SK-N-SH (cell line): ENCODE measurements at regions not wholly inside any gene's neighbourhood (a gene's known extent, or its start where the extent isn't known, plus 50 kb on each side); places are given as distances from the start of the nearest gene placed in this dataset.

Experiments used
- CTCF ChIA-PET: fragments of 300-600, 350-600 bp; formaldehyde crosslinking; extraction: SDS; loops from one replicate; lab custom pipeline; 2021; lab: Yijun Ruan, JAX
- POLR2A ChIA-PET: fragments of 350-600 bp; sonication (Branson Sonifier 250); formaldehyde crosslinking; extraction: SDS; loops from one replicate; lab custom pipeline; 2020; ENCODE audit warnings: antibody characterized with exemption, inconsistent platforms; lab: Yijun Ruan, JAX
- DNase-seq: peaks from one replicate; pipeline ENCODE4 v3.0.0; 2012
- H2AFZ ChIP-seq: fragments of 200-600 bp; sonication (generic); 2 replicates; pipeline ENCODE4 v1.8.1; 2016; ENCODE audit warnings: antibody characterized with exemption, mild to moderate bottlenecking, low read depth
- H3F3A ChIP-seq: fragments of 200-600 bp; sonication (generic); replicated peaks from 2 replicates; pipeline ENCODE3; 2016; ENCODE audit warnings: antibody characterized with exemption, mild to moderate bottlenecking; ENCODE audit not compliant: insufficient read depth
- H3K27ac ChIP-seq, 2 experiments: fragments of 200-500 bp in 1 of 2; fragments of 200-600 bp in 1 of 2; sonication (Bioruptor generic) in 1 of 2; sonication (generic), shearing (Covaris generic) in 1 of 2; 2 replicates each; pipeline versions ENCODE4 v1.5.1 to v1.6.1; 2014 to 2016; ENCODE audit warnings: low read depth in 2 of 2, inconsistent platforms in 1 of 2, low read length in 1 of 2, mild to moderate bottlenecking in 1 of 2, mixed read lengths in 1 of 2
- H3K27me3 ChIP-seq: fragments of 200-600 bp; sonication (generic), shearing (Covaris generic); 2 replicates; pipeline ENCODE4 v1.6.1; 2016; ENCODE audit warnings: mixed run types; ENCODE audit not compliant: insufficient read depth
- H3K36me3 ChIP-seq, 2 experiments: fragments of 200-500 bp in 1 of 2; fragments of 200-600 bp in 1 of 2; sonication (Bioruptor generic) in 1 of 2; sonication (generic) in 1 of 2; replicated peaks in 1 of 2; 2 replicates each; pipeline versions ENCODE3 to v1.5.1; 2014 to 2016; ENCODE audit warnings: low read length in 1 of 2, mild to moderate bottlenecking in 1 of 2; ENCODE audit not compliant: insufficient read depth in 2 of 2, control insufficient read depth in 1 of 2
- H3K4me1 ChIP-seq, 2 experiments: fragments of 200-500 bp in 1 of 2; fragments of 200-600 bp in 1 of 2; sonication (Bioruptor generic) in 1 of 2; sonication (generic), shearing (Covaris generic) in 1 of 2; 2 replicates each; pipeline versions ENCODE4 v1.5.1 to v1.6.1; 2014 to 2016; ENCODE audit warnings: low read depth in 1 of 2, low read length in 1 of 2, mixed run types in 1 of 2; ENCODE audit not compliant: insufficient read depth in 2 of 2, control insufficient read depth in 1 of 2
- H3K4me2 ChIP-seq: fragments of 200-600 bp; sonication (generic), shearing (Covaris generic); 2 replicates; pipeline ENCODE4 v1.6.1; 2017; ENCODE audit warnings: mixed run types
- H3K4me3 ChIP-seq, 2 experiments: fragments of 200-500 bp in 1 of 2; fragments of 200-600 bp in 1 of 2; sonication (Bioruptor generic) in 1 of 2; sonication (generic), shearing (Covaris generic) in 1 of 2; 2 replicates each; pipeline versions ENCODE4 v1.5.1 to v1.8.1; 2014 to 2016; ENCODE audit warnings: low read depth in 2 of 2, inconsistent platforms in 1 of 2, low read length in 1 of 2, mild to moderate bottlenecking in 1 of 2, mixed read lengths in 1 of 2, moderate library complexity in 1 of 2
- H3K79me2 ChIP-seq: fragments of 200-600 bp; sonication (generic); 2 replicates; pipeline ENCODE4 v1.8.1; 2017; ENCODE audit warnings: mild to moderate bottlenecking; ENCODE audit not compliant: insufficient read depth
- H3K9ac ChIP-seq: fragments of 200-600 bp; sonication (generic); 2 replicates; pipeline ENCODE4 v1.6.1; 2017; ENCODE audit warnings: mixed run types
- H3K9me2 ChIP-seq: fragments of 200-600 bp; sonication (generic); 2 replicates; pipeline ENCODE4 v1.6.1; 2017; ENCODE audit warnings: mixed run types
- H3K9me3 ChIP-seq: fragments of 200-600 bp; sonication (generic); 2 replicates; pipeline ENCODE4 v1.6.1; 2017; ENCODE audit warnings: mixed run types, mild to moderate bottlenecking, moderate library complexity
- H4K20me1 ChIP-seq: fragments of 200-600 bp; sonication (generic); 2 replicates; pipeline ENCODE4 v1.6.1; 2017; ENCODE audit warnings: mild to moderate bottlenecking, mixed run types; ENCODE audit not compliant: insufficient read depth
- ELF1 ChIP-seq: IDR thresholded peaks from 2 replicates; pipeline ENCODE4 v1.4.0; 2012
- EP300 ChIP-seq, 2 experiments: IDR thresholded peaks; 2 replicates each; pipeline versions ENCODE4 v1.4.0 to v1.6.1; 2012; ENCODE audit warnings: borderline replicate concordance in 1 of 2, low read depth in 1 of 2, low read length in 1 of 2
- EZH2phosphoT487 ChIP-seq: fragments of 200-600 bp; sonication (generic); IDR thresholded peaks from 2 replicates; pipeline ENCODE4 v1.6.1; 2017; ENCODE audit warnings: low read depth, mixed run types, mild to moderate bottlenecking, antibody characterized with exemption, moderate library complexity, borderline replicate concordance
- FOSL2 ChIP-seq: IDR thresholded peaks from 2 replicates; pipeline ENCODE4 v1.4.0; 2012; ENCODE audit warnings: low read depth, mild to moderate bottlenecking, moderate library complexity, borderline replicate concordance
- FOXJ3 ChIP-seq: sonication (generic); formaldehyde crosslinking; IDR thresholded peaks from 2 replicates; pipeline ENCODE4 v1.5.1; 2020; ENCODE audit warnings: mild to moderate bottlenecking, missing genetic modification reagents
- GABPA ChIP-seq: IDR thresholded peaks from 2 replicates; pipeline ENCODE4 v1.4.0; 2012; ENCODE audit warnings: low read depth, mild to moderate bottlenecking
- GATA2 ChIP-seq: sonication (generic); formaldehyde crosslinking; IDR thresholded peaks from 2 replicates; pipeline ENCODE4 v1.5.0; 2020; ENCODE audit warnings: mild to moderate bottlenecking, missing genetic modification reagents
- IRF3 ChIP-seq: fragments of 150-350 bp; IDR thresholded peaks from 2 replicates; pipeline ENCODE4 v1.6.1; 2016; ENCODE audit warnings: mild to moderate bottlenecking, low read depth, low read length
- MAX ChIP-seq: IDR thresholded peaks from 2 replicates; pipeline ENCODE4 v1.4.0; 2012; ENCODE audit warnings: low read depth
- MXI1 ChIP-seq: IDR thresholded peaks from 2 replicates; pipeline ENCODE4 v1.6.1; 2012; ENCODE audit warnings: mild to moderate bottlenecking, low read depth, low read length, improper control_type of control experiment
- NFIC ChIP-seq: IDR thresholded peaks from 2 replicates; pipeline ENCODE4 v1.4.0; 2012; ENCODE audit warnings: borderline replicate concordance
- NRF1 ChIP-seq: IDR thresholded peaks from 2 replicates; pipeline ENCODE4 v1.6.1; 2012; ENCODE audit warnings: low read depth, mild to moderate bottlenecking, low read length
- RCOR1 ChIP-seq: fragments of 150-350 bp; IDR thresholded peaks from 2 replicates; pipeline ENCODE4 v1.6.1; 2017; ENCODE audit warnings: antibody characterized with exemption, low read length
- REST ChIP-seq: IDR thresholded peaks from 2 replicates; pipeline ENCODE4 v1.6.1; 2012; ENCODE audit warnings: mild to moderate bottlenecking, low read depth, low read length, moderate library complexity
- RFX5 ChIP-seq: IDR thresholded peaks from 2 replicates; pipeline ENCODE4 v1.6.1; 2012; ENCODE audit warnings: mild to moderate bottlenecking, improper control_type of control experiment, low read length
- RXRA ChIP-seq: IDR thresholded peaks from 2 replicates; pipeline ENCODE4 v1.4.0; 2012; ENCODE audit warnings: low read depth, mild to moderate bottlenecking, borderline replicate concordance
- SIN3A ChIP-seq: IDR thresholded peaks from 2 replicates; pipeline ENCODE4 v1.6.1; 2012; ENCODE audit warnings: low read depth, mild to moderate bottlenecking, low read length, moderate library complexity, borderline replicate concordance
- SMC3 ChIP-seq: IDR thresholded peaks from 2 replicates; pipeline ENCODE4 v1.6.1; 2012; ENCODE audit warnings: low read depth, low read length, improper control_type of control experiment
- TAF1 ChIP-seq: IDR thresholded peaks from 2 replicates; pipeline ENCODE4 v1.6.1; 2012; ENCODE audit warnings: low read depth, mild to moderate bottlenecking, low read length, moderate library complexity, borderline replicate concordance
- TEAD4 ChIP-seq: IDR thresholded peaks from 2 replicates; pipeline ENCODE4 v1.4.0; 2012; ENCODE audit warnings: mild to moderate bottlenecking, borderline replicate concordance; ENCODE audit not compliant: insufficient read depth
- YY1 ChIP-seq: IDR thresholded peaks from 2 replicates; pipeline ENCODE4 v1.4.0; 2012; ENCODE audit warnings: low read depth, mild to moderate bottlenecking
- ZBTB33 ChIP-seq: IDR thresholded peaks from 2 replicates; pipeline ENCODE4 v1.4.0; 2012; ENCODE audit warnings: low read depth, borderline replicate concordance
- WGBS: methylation state at CpG from one replicate; pipeline ENCODE4 v1.1.6; 2017; ENCODE audit warnings: low lambda C conversion rate; 5-methylcytosine and 5-hydroxymethylcytosine counted together

- H3K9me3 ChIP-seq, result no peaks in the 10 kb centered on the region
- no peaks in the 10 kb centered on the region; a peak in 1 of 4 replicates for H3K4me1 ChIP-seq
- no peak for DNase-seq
- H4K20me1 ChIP-seq, result no peaks in the 10 kb centered on the region
- no peaks in the 10 kb centered on the region for H3F3A ChIP-seq
- CTCF ChIA-PET, result no interaction called here
- no peak for TF ChIP-seq TEAD4
- no peak for TF ChIP-seq SIN3A
- TF ChIP-seq RCOR1, result no peak
- no peak for TF ChIP-seq ZBTB33
- no peak for TF ChIP-seq RFX5
- TF ChIP-seq GABPA, result no peak
- TF ChIP-seq SMC3, result no peak
- no peak for TF ChIP-seq EP300 (IDR thresholded peaks at IDR 0.05; ENCODE audit: borderline replicate concordance in 1 of 2, low read depth in 1 of 2, low read length in 1 of 2)
- no peak for TF ChIP-seq FOXJ3 (CRISPR knock-in tag)
- TF ChIP-seq NFIC, result no peak
- TF ChIP-seq EZH2phosphoT487, result no peak
- H3K36me3 ChIP-seq, result no peaks in the 10 kb centered on the region
- no peak overlapping the region for H3K4me3 ChIP-seq
- no peaks in the 10 kb centered on the region for H3K79me2 ChIP-seq
- H3K4me2 ChIP-seq, result no peak overlapping the region
- H2AFZ ChIP-seq, result no peak overlapping the region
- no peak overlapping the region for H3K27ac ChIP-seq
- POLR2A ChIA-PET, result no interaction called here
- no peaks in the 10 kb centered on the region for H3K9me2 ChIP-seq
- 0% methylated on average over 2 of the region's 2 CpGs for WGBS
- H3K27me3 ChIP-seq, result no peaks in the 10 kb centered on the region
- no peak overlapping the region for H3K9ac ChIP-seq
Observed at GRCh38 chr13:77838271-77838670, 80.4 kb downstream of the EDNRB start.

- DNase-seq, result no peak
- Histone ChIP-seq H4K20me1 (no peaks in the 10 kb centered on the region), H3K27me3 (no peaks in the 10 kb centered on the region), H3F3A (no peaks in the 10 kb centered on the region), H3K79me2 (no peaks in the 10 kb centered on the region), H3K9ac (no peak overlapping the region), H3K9me3 (no peaks in the 10 kb centered on the region), H2AFZ (no peak overlapping the region), H3K4me3 (no peak overlapping the region), H3K9me2 (no peaks in the 10 kb centered on the region), H3K4me1 (no peaks in the 10 kb centered on the region; a peak in 1 of 4 replicates), H3K36me3 (no peaks in the 10 kb centered on the region), H3K4me2 (no peak overlapping the region), H3K27ac (no peak overlapping the region)
- ChIA-PET CTCF (no interaction called here), POLR2A (no interaction called here)
- WGBS, result 34% methylated on average over 3 of the region's 3 CpGs
- TF ChIP-seq RXRA (no peak), TEAD4 (no peak), NRF1 (no peak), TAF1 (no peak), MAX (no peak), SMC3 (no peak), FOSL2 (no peak), RFX5 (no peak), GATA2 (CRISPR knock-in tag) (no peak), RCOR1 (no peak), MXI1 (no peak), IRF3 (no peak), EZH2phosphoT487 (no peak), ELF1 (no peak), EP300 (IDR thresholded peaks at IDR 0.05; ENCODE audit: borderline replicate concordance in 1 of 2, low read depth in 1 of 2, low read length in 1 of 2) (no peak), NFIC (no peak), REST (no peak), YY1 (no peak), FOXJ3 (CRISPR knock-in tag) (no peak)
Observed at GRCh38 chr13:77836423-77836822, 82.2 kb downstream of the EDNRB start.
